Activated T-helper 2 cell treated with anti-CD3 and anti-CD28 coated beads, Interferon-gamma antibody, Interleukin-2, Interleukin-4, amounts not matched to agents 10 μg/mL and 5 μg/mL and 100 μg/mL, durations not matched to agents 14 hours and 24 hours and 36 hours (primary cell): ENCODE measurements at regions not wholly inside any gene's neighbourhood (a gene's known extent, or its start where the extent isn't known, plus 50 kb on each side); places are given as distances from the start of the nearest gene placed in this dataset.

ENCODE experiments used
- DNase-seq: peaks from one replicate; pipeline ENCODE4 v3.0.0; 2021; ENCODE audit warnings: low spot score
- H3K27ac Mint-ChIP-seq: one replicate; pipeline ENCODE4 v1.8.0; 2021; ENCODE audit warnings: mixed read lengths
- H3K27me3 Mint-ChIP-seq: one replicate; pipeline ENCODE4 v1.8.0; 2021; ENCODE audit warnings: low read depth, mixed read lengths
- H3K36me3 Mint-ChIP-seq: one replicate; pipeline ENCODE4 v1.8.0; 2021; ENCODE audit warnings: low read depth, mixed read lengths
- H3K4me1 Mint-ChIP-seq: one replicate; pipeline ENCODE4 v1.8.0; 2021; ENCODE audit warnings: low read depth, mixed read lengths
- H3K4me3 Mint-ChIP-seq: one replicate; pipeline ENCODE4 v1.8.0; 2021; ENCODE audit warnings: low read depth, mild to moderate bottlenecking, moderate library complexity, mixed read lengths
- H3K9me3 Mint-ChIP-seq: one replicate; pipeline ENCODE4 v1.8.0; 2021; ENCODE audit warnings: mixed read lengths
- intact Hi-C: fragments of 100-400 bp; cut with micrococcal nuclease; formaldehyde crosslinking; loops from one replicate; pipeline ENCODE4 v1.15.1; 2023

GRCh38 chr3:197428117-197428801 is 127.5 kb downstream of the BDH1 start:
- Mint-ChIP-seq H3K4me1 (peaks cover 40% of the 10 kb centered on the region), H3K27ac (peak overlapping the region; percentile 87), H3K9me3 (no peaks in the 10 kb centered on the region), H3K27me3 (peaks cover 11% of the 10 kb centered on the region), H3K4me3 (peak overlapping the region; percentile 58), H3K36me3 (no peaks in the 10 kb centered on the region)
- peak; percentile 63 for DNase-seq
- intact Hi-C loops = no loop called here

DNA sequence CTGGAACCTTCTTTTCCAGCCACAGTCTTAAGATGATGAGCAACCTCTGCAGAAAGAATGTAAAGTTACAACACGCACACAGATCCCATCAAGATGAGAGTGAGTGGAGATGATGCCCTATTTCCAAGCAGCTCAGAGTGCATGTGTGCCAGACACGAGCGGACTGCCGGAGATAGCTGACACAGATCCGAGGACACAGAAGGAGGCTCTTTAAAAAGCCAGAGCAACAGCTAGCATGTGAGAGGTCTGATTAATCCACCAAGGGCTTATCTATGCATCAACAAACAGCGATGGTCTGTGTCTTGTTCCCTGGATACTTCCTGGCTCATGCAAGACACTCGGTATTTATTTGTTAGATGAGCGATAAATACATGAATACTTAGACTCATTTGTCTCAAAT is 128.6 kb upstream of the DLG1 start:
- DNase-seq = no peak
- Mint-ChIP-seq H3K27me3 (peaks cover 5% of the 10 kb centered on the region), H3K27ac (no peak overlapping the region), H3K36me3 (no peaks in the 10 kb centered on the region), H3K4me1 (peaks cover 33% of the 10 kb centered on the region), H3K9me3 (no peaks in the 10 kb centered on the region), H3K4me3 (no peak overlapping the region)
- intact Hi-C loops = no loop called here

DNA sequence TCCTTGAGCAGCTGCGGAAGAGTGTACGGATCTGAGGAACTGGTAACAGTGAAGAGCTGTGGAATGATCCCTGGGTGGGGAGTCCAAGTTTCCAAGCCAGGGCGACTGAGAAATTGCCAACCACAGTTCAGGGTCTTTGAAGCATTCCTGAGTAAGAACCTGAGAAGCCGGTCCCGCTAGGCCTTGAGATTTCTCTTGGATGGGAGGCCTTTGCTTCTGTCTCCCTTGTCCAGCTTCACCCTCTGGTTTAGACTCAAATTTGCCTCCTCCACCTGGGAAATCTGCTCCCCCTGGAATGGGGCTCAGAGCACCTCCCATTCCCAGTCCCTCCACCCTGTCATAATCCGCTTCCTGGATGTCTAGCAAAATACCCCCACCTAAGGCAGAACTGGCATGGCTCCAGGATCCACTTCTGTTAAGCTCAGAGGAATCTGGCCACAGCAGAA is 127.7 kb upstream of the DLG1 start:
- no peaks in the 10 kb centered on the region for H3K9me3 Mint-ChIP-seq
- H3K4me1 Mint-ChIP-seq = peaks cover 30% of the 10 kb centered on the region
- H3K36me3 Mint-ChIP-seq = no peaks in the 10 kb centered on the region
- intact Hi-C loops = no loop called here
- no peak for DNase-seq
- no peak overlapping the region for H3K27ac Mint-ChIP-seq
- no peak overlapping the region for H3K4me3 Mint-ChIP-seq
- peaks cover 5% of the 10 kb centered on the region for H3K27me3 Mint-ChIP-seq

DNA sequence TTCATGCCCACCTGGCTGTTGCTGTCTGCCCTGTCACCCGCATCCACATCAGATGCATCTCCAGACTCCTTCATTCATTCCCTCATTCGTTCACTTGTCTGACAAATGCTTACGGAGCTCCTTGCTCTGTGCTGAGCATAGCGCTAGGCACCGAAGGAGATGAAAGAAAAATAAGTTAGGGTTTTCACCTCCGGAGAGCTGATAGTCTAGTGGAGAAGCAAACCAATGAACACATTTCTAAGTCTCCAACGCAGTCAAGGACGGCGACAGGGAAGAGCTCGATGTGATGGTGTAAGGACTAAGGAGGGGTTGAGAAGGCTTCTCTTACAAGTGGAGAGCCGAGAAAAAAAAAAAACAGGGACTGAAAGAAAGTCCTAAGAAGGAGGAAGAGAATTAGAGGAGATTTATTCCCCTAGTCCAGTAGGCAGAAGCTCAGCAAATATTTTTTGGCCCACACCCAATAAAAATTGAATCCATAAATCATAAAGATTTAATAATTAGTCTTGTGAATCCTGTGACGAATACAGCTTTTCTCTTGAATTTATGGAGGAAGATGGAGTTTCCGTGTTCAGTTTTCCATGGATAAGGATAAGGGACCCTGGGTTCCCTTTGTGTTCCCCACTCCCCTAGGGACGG is 127.2 kb upstream of the DLG1 start:
- no peak for DNase-seq
- peaks cover 5% of the 10 kb centered on the region for H3K27me3 Mint-ChIP-seq
- no peak overlapping the region for H3K4me3 Mint-ChIP-seq
- peaks cover 26% of the 10 kb centered on the region for H3K4me1 Mint-ChIP-seq
- no peaks in the 10 kb centered on the region for H3K36me3 Mint-ChIP-seq
- no peak overlapping the region for H3K27ac Mint-ChIP-seq
- intact Hi-C loops = no loop called here
- H3K9me3 Mint-ChIP-seq = no peaks in the 10 kb centered on the region

- DNase-seq = no peak
- intact Hi-C loops = no loop called here
- Mint-ChIP-seq H3K9me3 (no peaks in the 10 kb centered on the region), H3K27me3 (peaks cover 5% of the 10 kb centered on the region), H3K36me3 (no peaks in the 10 kb centered on the region), H3K27ac (no peak overlapping the region), H3K4me1 (peaks cover 25% of the 10 kb centered on the region), H3K4me3 (no peak overlapping the region)
Observed at GRCh38 chr3:197424674-197425484, 126.5 kb upstream of the DLG1 start.

DNA sequence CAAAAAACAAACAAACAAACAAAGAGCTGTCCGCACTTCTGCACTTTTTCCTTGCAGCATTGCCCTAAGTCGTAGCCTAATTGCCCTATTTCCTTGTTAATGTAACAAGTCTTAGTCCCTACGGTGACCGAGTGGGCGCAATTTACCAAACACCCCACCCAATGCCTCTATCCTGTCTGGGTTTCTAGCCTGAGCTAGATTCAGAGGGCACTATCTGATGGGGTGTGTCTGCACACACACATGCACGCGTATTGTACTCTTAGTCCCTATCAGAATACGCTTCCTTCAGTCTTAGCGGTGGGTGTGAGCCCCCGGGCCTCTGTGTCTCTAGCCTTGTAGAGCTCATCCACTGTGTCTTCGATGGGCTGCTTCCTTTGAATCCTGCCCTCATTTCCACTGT is 125.9 kb upstream of the DLG1 start:
- intact Hi-C loops = no loop called here
- no peaks in the 10 kb centered on the region for H3K9me3 Mint-ChIP-seq
- H3K4me1 Mint-ChIP-seq = peaks cover 22% of the 10 kb centered on the region
- H3K27ac Mint-ChIP-seq = no peak overlapping the region
- peaks cover 8% of the 10 kb centered on the region for H3K27me3 Mint-ChIP-seq
- no peak overlapping the region for H3K4me3 Mint-ChIP-seq
- DNase-seq = no peak
- H3K36me3 Mint-ChIP-seq = no peaks in the 10 kb centered on the region

DNA sequence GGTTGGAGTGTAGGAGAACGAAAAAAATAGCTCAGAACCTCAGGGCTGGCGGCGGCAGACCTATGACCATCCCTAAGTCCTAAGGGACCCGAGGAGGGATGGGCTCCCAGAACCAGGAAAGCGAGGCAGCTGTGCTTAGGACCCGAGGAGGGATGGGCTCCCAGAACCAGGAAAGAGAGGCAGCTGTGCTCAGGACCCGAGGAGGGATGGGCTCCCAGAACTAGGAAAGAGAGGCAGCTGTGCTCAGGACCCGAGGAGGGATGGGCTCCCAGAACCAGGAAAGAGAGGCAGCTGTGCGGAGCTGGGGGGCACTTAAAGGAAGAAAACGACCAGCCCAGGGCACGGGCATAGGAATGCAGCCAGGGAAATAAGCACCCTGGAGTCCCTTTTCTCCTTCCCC is 125.0 kb upstream of the DLG1 start:
- no peak for DNase-seq
- intact Hi-C loops = no loop called here

DNA sequence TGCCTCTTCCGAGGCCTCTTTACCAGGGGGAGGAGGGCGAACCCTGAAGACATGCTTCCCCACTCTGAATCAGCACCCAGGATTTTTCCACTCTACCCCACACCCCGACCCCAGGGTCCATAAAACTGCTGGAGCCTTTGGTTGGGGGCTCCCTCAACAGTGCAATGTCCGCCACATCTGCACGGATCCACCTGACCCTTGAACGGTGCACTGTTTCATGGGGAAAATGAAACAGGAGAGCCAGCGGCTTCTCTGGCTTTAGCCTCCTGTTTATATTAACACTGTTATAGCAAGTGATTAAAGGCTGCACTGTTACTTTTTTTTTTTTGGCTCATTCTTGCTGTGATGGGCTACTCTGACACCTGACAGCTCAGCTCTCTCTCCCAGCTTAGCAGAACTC is 124.1 kb upstream of the DLG1 start:
- no peak overlapping the region for H3K27ac Mint-ChIP-seq
- no peak overlapping the region for H3K4me3 Mint-ChIP-seq
- H3K36me3 Mint-ChIP-seq = no peaks in the 10 kb centered on the region
- peaks cover 7% of the 10 kb centered on the region for H3K4me1 Mint-ChIP-seq
- intact Hi-C loops = no loop called here
- peaks cover 8% of the 10 kb centered on the region for H3K27me3 Mint-ChIP-seq
- no peak for DNase-seq
- no peaks in the 10 kb centered on the region for H3K9me3 Mint-ChIP-seq

More for the DNA sequence above, 125.0 kb upstream of the DLG1 start:
- Mint-ChIP-seq H3K27me3 (peaks cover 8% of the 10 kb centered on the region), H3K36me3 (no peaks in the 10 kb centered on the region), H3K9me3 (no peaks in the 10 kb centered on the region), H3K27ac (no peak overlapping the region), H3K4me1 (peaks cover 14% of the 10 kb centered on the region), H3K4me3 (no peak overlapping the region)

DNA sequence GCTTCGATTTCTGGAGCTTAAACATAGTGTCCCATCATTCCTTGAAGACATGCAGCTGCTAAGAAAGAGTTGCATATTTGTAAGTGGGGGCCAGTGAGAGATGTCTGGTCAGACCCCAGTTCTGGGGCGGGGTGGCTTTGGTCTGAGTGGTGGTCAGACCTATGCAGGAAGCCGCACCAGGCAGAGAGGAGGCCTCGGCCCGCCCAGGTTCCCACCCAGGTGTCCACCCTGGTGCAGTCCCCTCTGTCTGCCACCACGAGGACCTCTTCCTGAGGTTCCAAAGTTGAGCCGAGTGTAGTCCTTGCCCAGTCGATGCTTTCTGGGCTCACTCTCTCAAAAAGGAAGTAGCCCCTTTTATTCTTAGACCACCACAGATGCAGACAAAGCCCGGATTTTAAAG is 122.6 kb upstream of the DLG1 start:
- intact Hi-C loops = no loop called here
- peaks cover 14% of the 10 kb centered on the region for H3K27me3 Mint-ChIP-seq
- H3K4me1 Mint-ChIP-seq = peaks cover 3% of the 10 kb centered on the region
- no peaks in the 10 kb centered on the region for H3K9me3 Mint-ChIP-seq
- no peak overlapping the region for H3K4me3 Mint-ChIP-seq
- no peaks in the 10 kb centered on the region for H3K36me3 Mint-ChIP-seq
- DNase-seq = no peak
- no peak overlapping the region for H3K27ac Mint-ChIP-seq

DNA sequence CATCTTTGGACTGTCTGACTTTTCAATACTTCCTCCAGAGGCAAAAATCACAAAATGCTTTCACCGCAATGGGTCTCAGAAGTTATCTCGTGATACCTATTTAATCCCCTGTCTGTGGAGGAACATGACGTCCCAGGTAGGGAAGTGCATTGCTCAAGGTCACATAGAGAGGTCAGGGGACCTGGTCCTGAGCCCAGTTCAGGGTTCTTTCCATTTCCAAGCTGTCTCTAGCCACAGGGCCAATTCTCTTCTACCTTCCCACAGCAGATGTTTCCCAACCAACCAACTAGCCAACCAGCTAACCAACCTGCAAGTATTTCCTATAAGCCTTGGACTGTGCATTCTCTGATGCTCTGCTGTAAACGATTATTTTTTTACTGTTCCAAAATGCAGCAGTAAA is 122.2 kb upstream of the DLG1 start:
- H3K27me3 Mint-ChIP-seq = peaks cover 13% of the 10 kb centered on the region
- peaks cover 3% of the 10 kb centered on the region for H3K4me1 Mint-ChIP-seq
- DNase-seq = no peak
- intact Hi-C loops = no loop called here
- H3K4me3 Mint-ChIP-seq = no peak overlapping the region
- no peaks in the 10 kb centered on the region for H3K9me3 Mint-ChIP-seq
- no peak overlapping the region for H3K27ac Mint-ChIP-seq
- H3K36me3 Mint-ChIP-seq = no peaks in the 10 kb centered on the region

- Mint-ChIP-seq H3K27ac (no peak overlapping the region), H3K4me3 (no peak overlapping the region), H3K9me3 (no peaks in the 10 kb centered on the region), H3K4me1 (peaks cover 3% of the 10 kb centered on the region), H3K27me3 (peaks cover 12% of the 10 kb centered on the region), H3K36me3 (no peaks in the 10 kb centered on the region)
- intact Hi-C loops = no loop called here
- DNase-seq = no peak
Observed at GRCh38 chr3:197420115-197420514, 121.7 kb upstream of the DLG1 start.

- Mint-ChIP-seq H3K27ac (no peak overlapping the region), H3K9me3 (no peaks in the 10 kb centered on the region), H3K4me1 (peaks cover 3% of the 10 kb centered on the region), H3K4me3 (no peak overlapping the region), H3K36me3 (no peaks in the 10 kb centered on the region), H3K27me3 (peaks cover 12% of the 10 kb centered on the region)
- intact Hi-C loops = no loop called here
- no peak for DNase-seq
Observed at GRCh38 chr3:197419696-197420095, 121.3 kb upstream of the DLG1 start.
